Fibroblast of villous mesenchyme (primary cell): ENCODE measurements at regions not wholly inside any gene's neighbourhood (a gene's known extent, or its start where the extent isn't known, plus 50 kb on each side); places are given as distances from the start of the nearest gene placed in this dataset.

Experiments
- DNase-seq: peaks from one replicate; pipeline ENCODE4 v3.0.0-alpha.2; 2010; ENCODE audit warnings: low read depth
- H3K4me3 ChIP-seq: 2 replicates; pipeline ENCODE4 v1.5.1; 2011; ENCODE audit warnings: low read depth, mild to moderate bottlenecking, low read length
- TF ChIP-seq, protein P1 (sequence below): IDR thresholded peaks from 2 replicates; pipeline ENCODE4 v1.5.1; 2012; ENCODE audit warnings: low read depth, mild to moderate bottlenecking, low read length; ENCODE audit not compliant: insufficient read depth

DNA sequence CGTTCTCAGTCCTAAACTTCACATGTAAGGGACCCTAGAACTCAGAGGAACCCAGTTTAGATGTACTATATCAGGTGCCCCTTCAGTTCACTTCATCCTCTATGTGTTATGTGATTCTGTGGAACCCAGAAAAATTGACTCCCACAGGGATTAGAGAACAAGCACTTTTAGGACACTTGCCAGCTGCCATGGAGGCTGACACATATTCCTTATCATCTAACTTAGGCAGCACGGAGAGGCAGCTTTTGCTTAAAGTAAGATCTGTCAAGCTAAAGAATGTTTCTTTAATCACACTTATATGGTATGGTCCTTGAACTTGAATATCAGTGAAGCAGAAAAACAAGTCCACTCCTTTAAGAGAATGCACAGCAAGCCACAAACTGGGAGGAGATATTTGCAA is 701.5 kb upstream of the ID4 start:
- DNase-seq: no peak
- TF ChIP-seq, protein P1, sequence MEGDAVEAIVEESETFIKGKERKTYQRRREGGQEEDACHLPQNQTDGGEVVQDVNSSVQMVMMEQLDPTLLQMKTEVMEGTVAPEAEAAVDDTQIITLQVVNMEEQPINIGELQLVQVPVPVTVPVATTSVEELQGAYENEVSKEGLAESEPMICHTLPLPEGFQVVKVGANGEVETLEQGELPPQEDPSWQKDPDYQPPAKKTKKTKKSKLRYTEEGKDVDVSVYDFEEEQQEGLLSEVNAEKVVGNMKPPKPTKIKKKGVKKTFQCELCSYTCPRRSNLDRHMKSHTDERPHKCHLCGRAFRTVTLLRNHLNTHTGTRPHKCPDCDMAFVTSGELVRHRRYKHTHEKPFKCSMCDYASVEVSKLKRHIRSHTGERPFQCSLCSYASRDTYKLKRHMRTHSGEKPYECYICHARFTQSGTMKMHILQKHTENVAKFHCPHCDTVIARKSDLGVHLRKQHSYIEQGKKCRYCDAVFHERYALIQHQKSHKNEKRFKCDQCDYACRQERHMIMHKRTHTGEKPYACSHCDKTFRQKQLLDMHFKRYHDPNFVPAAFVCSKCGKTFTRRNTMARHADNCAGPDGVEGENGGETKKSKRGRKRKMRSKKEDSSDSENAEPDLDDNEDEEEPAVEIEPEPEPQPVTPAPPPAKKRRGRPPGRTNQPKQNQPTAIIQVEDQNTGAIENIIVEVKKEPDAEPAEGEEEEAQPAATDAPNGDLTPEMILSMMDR: no peak

DNA sequence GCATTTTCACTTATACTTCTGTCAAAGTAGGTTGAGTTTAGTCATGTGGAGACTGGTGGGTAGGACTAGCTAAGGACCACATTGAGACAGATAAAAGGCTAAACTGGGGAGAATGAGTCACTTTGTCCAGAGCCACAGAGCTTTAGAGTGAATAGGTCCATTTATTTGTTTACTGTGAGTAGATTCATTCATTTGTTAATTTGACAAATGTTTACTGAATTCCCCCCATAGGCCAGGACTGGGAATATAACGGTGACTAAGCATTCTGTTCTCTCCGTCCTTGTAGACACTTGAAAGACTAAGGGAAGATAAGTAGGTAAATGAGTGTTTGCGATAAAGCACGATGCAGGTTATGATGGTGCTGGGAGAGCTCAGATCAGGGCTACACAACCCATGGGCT is 699.7 kb upstream of the ID4 start:
- DNase-seq: no peak
- TF ChIP-seq, protein P1: no peak

More for the DNA sequence above, 701.5 kb upstream of the ID4 start:
- no peak overlapping the region for H3K4me3 ChIP-seq

DNA sequence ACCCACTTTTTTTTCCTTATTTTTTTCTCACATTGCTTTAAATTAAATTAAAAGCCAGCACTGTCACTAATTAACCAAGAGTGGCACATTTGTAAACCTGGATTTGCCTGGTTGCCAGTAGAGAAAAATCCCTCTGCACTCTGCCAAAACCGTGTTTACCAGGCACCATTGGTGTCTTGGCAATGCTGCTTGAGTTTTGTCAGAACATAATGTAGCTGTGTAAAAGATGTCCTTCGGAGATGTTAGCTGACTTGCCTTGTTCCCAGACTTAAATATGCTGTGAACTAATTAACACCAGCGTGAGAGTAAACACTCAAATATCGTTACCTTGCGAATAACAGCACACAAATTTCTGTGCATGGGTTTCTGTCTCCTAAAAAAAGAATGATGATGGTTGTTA is 694.9 kb upstream of the ID4 start:
- H3K4me3 ChIP-seq: no peak overlapping the region
- TF ChIP-seq, protein P1: no peak
- DNase-seq: no peak

More for the DNA sequence above, 699.7 kb upstream of the ID4 start:
- no peak overlapping the region for H3K4me3 ChIP-seq

DNA sequence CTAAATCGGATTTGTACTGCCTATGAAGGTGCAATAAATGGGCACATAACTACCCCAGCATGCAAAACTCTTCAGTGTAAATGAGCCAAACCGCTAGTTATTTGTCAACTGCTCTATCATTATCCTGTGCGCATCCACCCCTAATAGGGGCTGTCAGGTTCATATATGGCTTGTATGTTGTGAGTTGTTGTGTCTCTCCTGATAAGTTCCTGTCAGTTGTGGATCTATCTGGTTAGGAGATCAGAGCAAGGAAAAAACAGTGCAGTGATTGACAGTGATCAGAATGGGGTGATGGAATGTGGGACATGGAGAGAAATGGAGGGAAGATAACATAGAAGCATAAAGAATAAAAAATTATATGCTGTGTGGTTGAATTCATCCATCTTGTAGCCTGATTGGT is 686.9 kb upstream of the ID4 start:
- no peak overlapping the region for H3K4me3 ChIP-seq
- DNase-seq: no peak
- TF ChIP-seq, protein P1: no peak

DNA sequence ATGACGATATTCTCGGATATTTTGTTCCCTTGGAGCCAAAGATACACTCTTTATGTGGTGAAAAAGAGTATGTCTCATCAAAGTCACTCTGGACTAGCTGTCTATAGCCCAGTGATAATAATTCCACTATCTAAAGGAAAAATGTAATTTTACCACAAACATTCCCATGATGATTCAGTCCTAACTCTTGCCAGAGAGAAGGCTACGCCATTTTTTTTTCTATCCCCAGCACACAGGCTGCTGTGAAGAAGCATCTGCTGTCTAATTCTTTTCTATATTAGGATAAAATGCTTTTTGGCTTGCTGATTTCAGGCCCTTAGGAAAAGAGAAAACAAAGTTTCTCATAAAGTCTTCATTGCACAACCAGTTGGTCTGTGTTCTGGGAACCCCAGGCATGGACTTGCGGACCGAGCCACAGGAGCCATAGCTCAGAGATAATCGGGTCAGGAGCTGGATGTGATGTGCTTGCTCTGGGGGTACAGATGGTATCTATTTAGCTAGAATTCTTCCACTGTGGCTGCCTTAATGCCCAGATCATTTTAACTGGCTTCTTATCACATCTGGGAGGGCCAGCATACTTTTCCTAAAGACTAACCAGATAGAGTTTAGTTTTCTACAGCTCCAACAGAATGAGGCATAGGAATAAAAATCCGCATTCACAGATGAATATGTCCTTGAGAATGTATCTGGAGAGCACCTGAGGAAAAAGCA is 683.7 kb upstream of the ID4 start:
- TF ChIP-seq, protein P1: no peak
- no peak overlapping the region for H3K4me3 ChIP-seq
- peak; percentile 40 for DNase-seq

DNA sequence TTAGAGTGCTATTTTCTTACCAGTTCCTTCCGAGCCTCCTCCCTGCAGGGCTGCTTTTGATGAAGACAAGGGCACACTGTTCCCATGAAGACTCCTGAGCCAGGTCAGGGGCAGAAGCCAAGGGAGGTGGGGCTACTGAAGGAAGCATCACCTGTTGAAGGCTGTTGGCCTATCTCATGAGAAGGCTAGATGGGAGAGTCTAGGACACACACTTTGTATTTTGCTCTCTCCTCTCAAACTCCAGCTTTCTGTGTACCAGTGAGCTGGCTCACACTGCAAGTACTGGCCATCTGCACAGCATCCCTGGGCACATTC is 683.2 kb upstream of the ID4 start:
- no peak for DNase-seq
- TF ChIP-seq, protein P1: no peak
- H3K4me3 ChIP-seq: no peak overlapping the region

DNA sequence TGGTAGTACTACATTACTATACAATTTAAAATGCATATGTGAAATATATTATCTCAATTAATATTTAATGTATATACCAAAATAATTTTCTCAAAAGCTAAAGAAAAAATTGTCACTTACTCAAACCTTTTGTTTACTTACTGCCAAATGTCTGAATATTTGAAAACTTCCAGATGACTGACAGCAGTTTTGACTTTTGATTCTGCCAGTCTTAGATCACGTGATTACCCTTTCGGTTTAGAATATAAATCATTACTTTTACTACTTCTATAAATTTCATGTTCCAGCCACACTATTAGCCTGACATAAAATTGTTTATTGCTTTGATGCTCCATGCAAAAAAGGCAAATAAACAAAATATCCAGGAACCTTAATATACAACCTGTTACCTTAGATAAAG is 680.7 kb upstream of the ID4 start:
- TF ChIP-seq, protein P1: no peak
- DNase-seq: no peak
- no peak overlapping the region for H3K4me3 ChIP-seq
